A549 (cell line): ENCODE measurements at regions not wholly inside any gene's neighbourhood (a gene's known extent, or its start where the extent isn't known, plus 50 kb on each side); places are given as distances from the start of the nearest gene placed in this dataset.

ENCODE experiments used
- ATAC-seq, 2 experiments: fragments of 200-7000 bp in 1 of 2; fragments of >200 bp in 1 of 2; cut with Nextera tagmentation in 1 of 2; cut with Tn5 transposase in 1 of 2; 3 replicates each; pipeline versions ENCODE4 v1.8.0 to v1.9.1; 2018 to 2020; ENCODE audit warnings: mild to moderate bottlenecking in 1 of 2, moderate library complexity in 1 of 2
- CTCF ChIA-PET: fragments of 300-600 bp; sonication (Branson Sonifier 250); formaldehyde crosslinking; extraction: SDS; loops from one replicate; lab custom pipeline; 2021; ENCODE audit warnings: antibody characterized with exemption, inconsistent platforms; lab: Yijun Ruan, JAX
- POLR2A ChIA-PET: fragments of 350-600 bp; formaldehyde crosslinking; extraction: SDS; loops from one replicate; lab custom pipeline; 2021; ENCODE audit warnings: antibody characterized with exemption, inconsistent platforms; lab: Yijun Ruan, JAX
- DNase-seq, 2 experiments: peaks; one replicate each; pipeline versions ENCODE4 v3.0.0 to v3.0.0-alpha.2; 2011 to 2016; ENCODE audit warnings: low read depth in 1 of 2, low spot score in 1 of 2
- FAIRE-seq: peaks from 2 replicates; lab custom pipeline; 2011; peaks lifted over from hg19 to GRCh38; lab: Jason Lieb, UNC
- H3K27ac ChIP-seq, 2 experiments: fragments of >200 bp; sonication (Bioruptor Twin); formaldehyde crosslinking; 3 replicates each; pipeline ENCODE4 v1.5.1; 2016 to 2017
- H3K4me1 ChIP-seq: fragments of >200 bp; sonication (Bioruptor Twin); formaldehyde crosslinking; 3 replicates; pipeline ENCODE4 v1.6.1; 2016
- H3K4me2 ChIP-seq: fragments of >200 bp; sonication (Bioruptor Twin); formaldehyde crosslinking; 3 replicates; pipeline ENCODE4 v1.6.1; 2016
- H3K4me3 ChIP-seq: fragments of >200 bp; sonication (Bioruptor Twin); formaldehyde crosslinking; 3 replicates; pipeline ENCODE4 v1.5.1; 2016
- H3K9me3 ChIP-seq: fragments of >200 bp; sonication (Bioruptor Twin); formaldehyde crosslinking; 3 replicates; pipeline ENCODE4 v1.6.1; 2016
- BCL3 ChIP-seq: fragments of >200 bp; sonication (Bioruptor Twin); formaldehyde crosslinking; IDR thresholded peaks from 3 replicates; pipeline ENCODE4 v1.6.1; 2016
- CBX2 ChIP-seq: fragments of 200-600 bp; sonication (generic); IDR thresholded peaks from 2 replicates; pipeline ENCODE4 v1.6.1; 2016; ENCODE audit warnings: low read depth, mild to moderate bottlenecking, borderline replicate concordance
- CBX8 ChIP-seq: fragments of 200-600 bp; sonication (generic); IDR thresholded peaks from 2 replicates; pipeline ENCODE4 v1.6.1; 2016
- CEBPB ChIP-seq, 2 experiments: fragments of >200 bp in 1 of 2; sonication (Bioruptor Twin) in 1 of 2; formaldehyde crosslinking in 1 of 2; IDR thresholded peaks; 2 replicates each; pipeline ENCODE4 v1.6.1; 2012 to 2016
- CHD2 ChIP-seq: fragments of 150-350 bp; IDR thresholded peaks from 2 replicates; pipeline ENCODE4 v1.6.1; 2014; ENCODE audit warnings: low read length; ENCODE audit not compliant: partially characterized antibody
- EHMT2 ChIP-seq: fragments of 200-600 bp; sonication (generic); IDR thresholded peaks from 2 replicates; pipeline ENCODE4 v1.6.1; 2016; ENCODE audit warnings: antibody characterized with exemption, low read depth, mild to moderate bottlenecking, moderate library complexity
- ELK1 ChIP-seq: fragments of 150-350 bp; IDR thresholded peaks from 2 replicates; pipeline ENCODE4 v1.6.1; 2014; ENCODE audit warnings: low read depth, mild to moderate bottlenecking, low read length
- ESRRA ChIP-seq: fragments of 150-350 bp; IDR thresholded peaks from 2 replicates; pipeline ENCODE4 v1.6.1; 2014; ENCODE audit warnings: mild to moderate bottlenecking, low read length, borderline replicate concordance
- FOSL2 ChIP-seq, 2 experiments: fragments of 450-650 bp in 1 of 2; fragments of >200 bp in 1 of 2; sonication (Bioruptor Twin) in 1 of 2; formaldehyde crosslinking; IDR thresholded peaks; 2 replicates each; pipeline versions ENCODE4 v1.5.0 to v1.6.1; 2016 to 2020; ENCODE audit warnings: mild to moderate bottlenecking in 1 of 2, moderate library complexity in 1 of 2
- HDAC2 ChIP-seq: fragments of 200-600 bp; sonication (generic); IDR thresholded peaks from 2 replicates; pipeline ENCODE4 v1.6.1; 2016
- HOXB5 ChIP-seq: fragments of 250-450 bp; sonication (Bioruptor Pico); IDR thresholded peaks from 2 replicates; pipeline ENCODE4 v1.5.0; 2020; ENCODE audit warnings: mild to moderate bottlenecking, moderate library complexity
- JUNB ChIP-seq: fragments of >200 bp; sonication (Bioruptor Twin); formaldehyde crosslinking; IDR thresholded peaks from 2 replicates; pipeline ENCODE4 v1.6.1; 2016
- KDM5A ChIP-seq: fragments of 200-600 bp; sonication (generic); IDR thresholded peaks from 2 replicates; pipeline ENCODE4 v1.6.1; 2016; ENCODE audit warnings: antibody characterized with exemption, mild to moderate bottlenecking
- MAFK ChIP-seq: fragments of 450-650 bp; IDR thresholded peaks from 2 replicates; pipeline ENCODE4 v1.6.1; 2014; ENCODE audit not compliant: partially characterized antibody
- MAZ ChIP-seq: fragments of 150-350 bp; IDR thresholded peaks from 2 replicates; pipeline ENCODE4 v1.6.1; 2014; ENCODE audit warnings: antibody characterized with exemption, low read depth, low read length, borderline replicate concordance
- NFE2L2 ChIP-seq: fragments of 150-350 bp; conservative IDR thresholded peaks from 2 replicates; pipeline ENCODE4 v1.6.1; 2014; ENCODE audit warnings: low read length
- NPAS2 ChIP-seq: fragments of 250-450 bp; sonication (Bioruptor Pico); IDR thresholded peaks from 2 replicates; pipeline ENCODE4 v1.8.0; 2022; ENCODE audit warnings: mild to moderate bottlenecking, moderate library complexity, borderline replicate concordance
- PHF8 ChIP-seq: fragments of 200-600 bp; sonication (generic); IDR thresholded peaks from 2 replicates; pipeline ENCODE4 v1.6.1; 2016; ENCODE audit warnings: low read depth, mild to moderate bottlenecking, antibody characterized with exemption, moderate library complexity, borderline replicate concordance
- POLR2A ChIP-seq: IDR thresholded peaks from 2 replicates; pipeline ENCODE4 v1.6.1; 2012; ENCODE audit warnings: mild to moderate bottlenecking, low read length
- RAD21 ChIP-seq, 2 experiments: fragments of >200 bp in 1 of 2; sonication (Bioruptor Twin) in 1 of 2; formaldehyde crosslinking in 1 of 2; IDR thresholded peaks in 1 of 2; conservative IDR thresholded peaks in 1 of 2; 2 replicates in 1 of 2; 3 replicates in 1 of 2; pipeline ENCODE4 v1.6.1; 2012 to 2018; ENCODE audit warnings: inconsistent platforms in 1 of 2
- REST ChIP-seq: fragments of 200-600 bp; sonication (generic); IDR thresholded peaks from 2 replicates; pipeline ENCODE4 v1.6.1; 2016; ENCODE audit warnings: antibody characterized with exemption, mild to moderate bottlenecking, moderate library complexity
- SMC3 ChIP-seq: fragments of >200 bp; sonication (Bioruptor Twin); formaldehyde crosslinking; IDR thresholded peaks from 3 replicates; pipeline ENCODE4 v1.6.1; 2018; ENCODE audit warnings: inconsistent platforms
- ZC3H11A ChIP-seq: fragments of 450-650 bp; IDR thresholded peaks from 2 replicates; pipeline ENCODE4 v1.6.1; 2014; ENCODE audit warnings: antibody characterized with exemption, mild to moderate bottlenecking
- ZFP36 ChIP-seq: fragments of 450-650 bp; IDR thresholded peaks from 2 replicates; pipeline ENCODE4 v1.6.1; 2014; ENCODE audit warnings: borderline replicate concordance; ENCODE audit not compliant: partially characterized antibody
- WGBS: methylation state at CpG from one replicate; pipeline ENCODE4 v1.1.6; 2017; ENCODE audit errors: missing lambda C conversion rate; 5-methylcytosine and 5-hydroxymethylcytosine counted together

GRCh38 chr13:47168066-47168465 lies 271.2 kb upstream of the HTR2A start (continued):
- TF ChIP-seq REST (no peak), KDM5A (no peak), MAZ (no peak), NFE2L2 (no peak)

GRCh38 chr13:47166336-47166735 lies 269.5 kb upstream of the HTR2A start:
- H3K9me3 ChIP-seq = no peaks in the 10 kb centered on the region
- H3K4me3 ChIP-seq = no peak overlapping the region
- H3K4me2 ChIP-seq = no peak overlapping the region
- no peaks in the 10 kb centered on the region for H3K4me1 ChIP-seq
- no peak for DNase-seq
- no peak for TF ChIP-seq MAFK
- TF ChIP-seq EHMT2 = no peak
- no peak for TF ChIP-seq CBX8
- TF ChIP-seq RAD21 (conservative IDR thresholded peaks at IDR 0.05 in 1 of 2, IDR thresholded peaks at IDR 0.05 in 1 of 2) = no peak
- no peak for TF ChIP-seq NPAS2 (CRISPR knock-in tag)
- no peak for TF ChIP-seq BCL3
- no peak for TF ChIP-seq CEBPB (IDR thresholded peaks at IDR 0.05)
- TF ChIP-seq ESRRA = no peak
- no peak for TF ChIP-seq HDAC2
- no peak for TF ChIP-seq POLR2A
- TF ChIP-seq PHF8 = no peak
- no peak for TF ChIP-seq SMC3
- TF ChIP-seq ELK1 = no peak
- no peak for TF ChIP-seq HOXB5 (CRISPR knock-in tag)
- TF ChIP-seq CBX2 = no peak
- ChIA-PET CTCF (no interaction called here), POLR2A (no interaction called here)
- H3K27ac ChIP-seq = no peak overlapping the region
- FAIRE-seq = no peak
- no peak for ATAC-seq
- 23% methylated on average over 4 of the region's 4 CpGs for WGBS

- Histone ChIP-seq H3K4me1 (no peaks in the 10 kb centered on the region), H3K9me3 (no peaks in the 10 kb centered on the region), H3K4me2 (no peak overlapping the region), H3K27ac (no peak overlapping the region), H3K4me3 (no peak overlapping the region)
- DNase-seq (no peak), FAIRE-seq (no peak), ATAC-seq (no peak)
- CTCF ChIA-PET = no interaction called here
- POLR2A ChIA-PET = no interaction called here
- 3% methylated on average over 5 of the region's 11 CpGs for WGBS
- TF ChIP-seq CEBPB (IDR thresholded peaks at IDR 0.05) = no peak
- TF ChIP-seq KDM5A = no peak
- TF ChIP-seq JUNB = no peak
- no peak for TF ChIP-seq CHD2
- TF ChIP-seq ZFP36 = no peak
- no peak for TF ChIP-seq CBX2
- TF ChIP-seq HOXB5 (CRISPR knock-in tag) = no peak
- TF ChIP-seq PHF8 = no peak
- no peak for TF ChIP-seq ZC3H11A
- no peak for TF ChIP-seq ESRRA
- no peak for TF ChIP-seq FOSL2 (IDR thresholded peaks at IDR 0.05)
- no peak for TF ChIP-seq FOSL2 (CRISPR knock-in tag; IDR thresholded peaks at IDR 0.05)
- TF ChIP-seq REST = no peak
Measured at GRCh38 chr13:47159853-47160550, 263.1 kb upstream of the HTR2A start.
